IPS-15b (cell line): ENCODE measurements at regions not wholly inside any gene's neighbourhood (a gene's known extent, or its start where the extent isn't known, plus 50 kb on each side); places are given as distances from the start of the nearest gene placed in this dataset.

Experiments
- H3K27me3 ChIP-seq: one replicate; pipeline ENCODE4 v1.6.1; 2013; ENCODE audit warnings: low read length; ENCODE audit not compliant: control insufficient read depth, insufficient read depth
- H3K36me3 ChIP-seq: one replicate; pipeline ENCODE4 v1.6.1; 2013; ENCODE audit warnings: low read length; ENCODE audit not compliant: control insufficient read depth, insufficient read depth
- H3K4me1 ChIP-seq: one replicate; pipeline ENCODE4 v1.6.1; 2013; ENCODE audit warnings: mild to moderate bottlenecking, low read length; ENCODE audit not compliant: control insufficient read depth, insufficient read depth
- H3K4me3 ChIP-seq: one replicate; pipeline ENCODE4 v1.5.1; 2013; ENCODE audit warnings: low read depth, low read length
- H3K9ac ChIP-seq: one replicate; pipeline ENCODE4 v1.6.1; 2013; ENCODE audit warnings: low read depth, mild to moderate bottlenecking, low read length
- H3K9me3 ChIP-seq: one replicate; pipeline ENCODE4 v1.6.1; 2013; ENCODE audit warnings: mild to moderate bottlenecking, low read length; ENCODE audit not compliant: control insufficient read depth, insufficient read depth

DNA sequence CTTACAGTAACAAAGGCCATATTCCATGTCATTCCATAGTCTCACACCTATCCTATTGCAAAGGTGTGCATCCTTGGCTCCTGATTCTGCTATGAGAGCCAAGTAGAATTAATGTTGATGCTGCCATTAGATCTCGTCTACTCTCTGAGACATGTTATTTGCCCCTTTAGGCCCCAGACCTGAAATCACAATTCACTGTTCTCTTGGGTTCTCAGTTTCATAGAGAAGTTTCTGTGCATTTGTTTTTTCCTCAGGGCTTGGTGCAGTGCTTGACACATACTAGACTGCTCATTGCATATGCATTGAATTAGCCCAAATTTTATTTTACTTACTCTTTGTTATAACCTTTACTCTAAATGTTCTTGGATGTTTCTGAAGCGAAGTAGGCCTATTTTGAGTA, 265.7 kb downstream of the JRKL start:
- no peaks in the 10 kb centered on the region for H3K4me1 ChIP-seq

DNA sequence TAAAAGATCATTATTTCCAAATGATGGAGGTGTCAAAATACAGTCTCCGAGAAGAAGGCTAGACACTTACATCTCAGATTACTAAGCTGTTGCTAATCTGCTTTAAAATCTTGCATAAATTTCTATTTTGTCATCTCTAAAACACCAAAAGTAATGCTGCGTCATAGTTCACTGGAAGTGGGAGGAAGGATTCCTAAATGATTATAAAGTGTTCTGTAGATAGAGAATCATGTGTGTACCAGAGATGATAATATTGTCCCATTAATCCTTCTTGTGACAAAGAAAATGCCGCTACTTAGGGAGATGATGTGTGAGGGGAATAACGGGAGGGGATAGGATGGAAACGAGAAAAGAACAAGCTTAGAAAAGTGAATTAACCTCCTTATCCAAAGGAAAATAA, 268.6 kb downstream of the JRKL start:
- no peaks in the 10 kb centered on the region for H3K9me3 ChIP-seq
- no peaks in the 10 kb centered on the region for H3K36me3 ChIP-seq
- no peak overlapping the region for H3K9ac ChIP-seq
- no peak overlapping the region for H3K4me3 ChIP-seq
- no peaks in the 10 kb centered on the region for H3K4me1 ChIP-seq
- H3K27me3 ChIP-seq: no peaks in the 10 kb centered on the region

More for the DNA sequence above, 265.7 kb downstream of the JRKL start:
- Histone ChIP-seq H3K9me3 (no peaks in the 10 kb centered on the region), H3K36me3 (no peaks in the 10 kb centered on the region), H3K4me3 (no peak overlapping the region), H3K9ac (no peak overlapping the region), H3K27me3 (no peaks in the 10 kb centered on the region)

DNA sequence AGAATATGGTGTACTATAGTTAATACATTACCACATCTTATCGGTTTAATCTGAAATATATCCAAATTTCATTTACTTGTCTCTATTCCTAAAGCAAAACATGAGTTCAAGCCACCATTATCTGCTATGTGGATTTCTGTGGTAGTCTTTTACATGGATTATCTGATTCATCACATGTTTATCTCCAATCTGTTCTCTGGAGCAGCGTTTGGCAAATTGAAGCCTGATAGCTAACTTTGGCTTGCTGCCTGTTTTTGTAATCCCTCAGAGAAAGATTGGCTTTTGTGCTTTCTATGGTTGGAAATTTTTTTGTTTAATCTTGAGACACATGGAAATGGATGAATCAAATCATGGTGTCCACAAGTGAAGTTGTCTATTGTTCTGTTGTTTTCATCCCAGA, 274.3 kb downstream of the JRKL start:
- H3K4me1 ChIP-seq: no peaks in the 10 kb centered on the region
- no peak overlapping the region for H3K4me3 ChIP-seq
- H3K27me3 ChIP-seq: no peaks in the 10 kb centered on the region
- H3K9me3 ChIP-seq: no peaks in the 10 kb centered on the region
- H3K9ac ChIP-seq: no peak overlapping the region
- H3K36me3 ChIP-seq: no peaks in the 10 kb centered on the region

DNA sequence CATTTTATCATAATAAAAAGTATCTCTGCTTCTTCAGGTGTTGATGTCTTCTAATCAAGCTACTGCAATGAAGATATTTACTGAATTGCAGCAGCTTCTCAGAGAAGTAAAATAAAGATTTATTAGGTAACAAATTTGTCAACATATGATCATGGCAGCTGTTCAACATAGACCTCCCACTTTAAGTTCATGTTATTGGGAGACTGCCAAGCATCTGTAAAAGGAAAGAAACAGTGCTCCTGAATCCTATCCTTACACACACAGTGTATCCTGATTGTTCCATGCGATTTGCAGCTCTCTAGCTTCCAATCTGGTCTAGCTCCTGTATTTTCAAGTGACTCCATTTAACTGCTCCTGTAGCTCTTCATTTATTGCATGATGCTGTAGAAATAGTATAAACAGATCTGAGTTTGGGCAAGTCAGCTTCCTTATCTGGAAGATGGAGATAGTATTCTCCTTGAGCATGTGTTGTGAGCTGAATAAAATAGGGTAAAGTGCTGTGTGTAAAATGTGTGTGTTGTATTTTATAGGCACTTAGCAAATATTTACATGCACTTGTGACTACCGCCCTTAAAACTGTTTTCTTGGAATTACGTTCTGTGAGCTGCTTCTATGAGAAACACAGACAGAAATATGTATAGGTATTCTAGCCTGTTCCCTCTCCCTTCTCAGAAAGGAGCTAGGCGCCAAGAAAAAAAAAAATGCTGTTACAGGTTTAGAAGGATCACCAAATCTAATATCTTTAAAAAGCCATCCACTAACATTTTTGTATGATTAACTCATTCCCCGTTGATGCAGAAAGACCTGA, 290.6 kb downstream of the JRKL start:
- Histone ChIP-seq H3K27me3 (no peaks in the 10 kb centered on the region), H3K9ac (no peak overlapping the region)

DNA sequence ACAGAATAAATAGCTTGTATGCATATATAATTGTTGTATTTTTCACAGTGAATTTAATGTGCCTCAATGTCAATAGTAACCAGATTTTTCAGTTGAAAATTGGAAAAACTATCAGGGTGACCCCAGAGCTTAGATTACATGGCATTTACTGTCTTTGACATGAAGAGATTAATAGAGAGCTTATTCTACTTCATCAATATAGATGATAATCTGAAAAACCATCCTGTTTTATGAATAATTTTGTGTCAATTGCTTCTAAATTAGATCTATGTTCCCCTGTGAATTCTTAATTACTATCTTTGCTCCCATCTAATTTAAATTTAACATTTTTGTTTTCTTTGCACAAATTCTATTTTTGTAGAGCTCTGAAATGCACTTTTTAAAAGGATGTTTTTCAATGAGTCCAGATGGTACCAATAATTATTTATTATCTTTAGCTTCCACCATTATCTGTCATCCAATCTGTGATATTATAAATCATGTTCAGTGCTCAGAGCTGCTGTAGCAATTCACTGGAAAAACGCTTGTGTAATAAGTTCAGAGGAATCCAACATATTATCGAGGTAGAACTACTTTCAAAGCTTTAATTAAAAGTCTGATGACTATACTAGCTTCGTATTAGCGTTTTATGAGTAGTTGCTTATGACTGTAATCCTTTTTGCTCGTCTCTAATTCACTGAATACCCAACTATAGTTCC, 291.4 kb downstream of the JRKL start:
- H3K27me3 ChIP-seq: no peaks in the 10 kb centered on the region
- no peak overlapping the region for H3K4me3 ChIP-seq

More for the DNA sequence above, 290.6 kb downstream of the JRKL start:
- H3K9me3 ChIP-seq: no peaks in the 10 kb centered on the region
- H3K4me3 ChIP-seq: no peak overlapping the region
- H3K36me3 ChIP-seq: no peaks in the 10 kb centered on the region
- peaks cover 12% of the 10 kb centered on the region for H3K4me1 ChIP-seq

DNA sequence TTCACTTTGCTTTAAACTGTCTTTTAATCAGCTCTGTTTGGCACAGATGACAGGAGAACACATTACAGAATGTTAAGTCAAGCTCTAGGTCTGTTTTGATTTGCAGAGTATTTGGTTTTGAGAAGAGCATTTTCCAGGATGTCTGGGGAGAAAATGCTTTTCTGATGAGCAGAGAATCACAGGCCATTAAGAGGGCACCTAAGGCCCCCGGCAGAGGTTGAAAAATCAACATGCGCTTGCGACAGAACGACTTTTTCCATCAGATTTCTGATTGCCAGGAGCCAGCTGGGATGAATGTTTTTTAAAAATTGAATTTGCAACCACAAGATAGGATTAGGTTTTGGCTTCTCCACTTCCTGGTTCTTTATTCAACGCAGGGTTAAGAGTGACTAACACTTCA, 304.5 kb downstream of the JRKL start:
- Histone ChIP-seq H3K9ac (no peak overlapping the region), H3K27me3 (peaks cover 49% of the 10 kb centered on the region), H3K4me3 (no peak overlapping the region)

More for the DNA sequence above, 291.4 kb downstream of the JRKL start:
- H3K4me1 ChIP-seq: peaks cover 12% of the 10 kb centered on the region
- no peaks in the 10 kb centered on the region for H3K36me3 ChIP-seq
- no peaks in the 10 kb centered on the region for H3K9me3 ChIP-seq
- no peak overlapping the region for H3K9ac ChIP-seq

DNA sequence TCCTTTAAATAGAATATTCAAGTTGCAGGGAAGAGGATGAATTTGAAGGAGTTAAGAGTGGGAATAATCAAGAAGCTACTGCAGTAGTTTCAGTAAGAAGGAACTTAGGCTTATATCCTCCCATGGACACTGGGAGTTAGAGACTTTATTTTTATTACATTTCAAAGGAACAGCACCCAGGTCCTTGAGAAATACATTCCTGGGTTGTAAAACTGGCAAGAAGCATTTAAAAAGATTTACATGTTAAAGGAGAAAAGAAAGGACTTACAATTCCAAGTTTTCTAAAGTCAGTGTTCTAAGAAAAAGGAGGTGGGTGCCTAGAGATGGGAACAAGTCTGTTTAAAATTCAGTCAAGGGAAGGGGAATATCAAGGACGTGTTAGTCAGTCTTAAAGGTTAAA, 306.9 kb downstream of the JRKL start:
- no peaks in the 10 kb centered on the region for H3K4me1 ChIP-seq
- no peak overlapping the region for H3K4me3 ChIP-seq
- peaks cover 55% of the 10 kb centered on the region for H3K27me3 ChIP-seq
- H3K36me3 ChIP-seq: no peaks in the 10 kb centered on the region
- H3K9me3 ChIP-seq: no peaks in the 10 kb centered on the region
- H3K9ac ChIP-seq: no peak overlapping the region

More for the DNA sequence above, 304.5 kb downstream of the JRKL start:
- Histone ChIP-seq H3K9me3 (no peaks in the 10 kb centered on the region), H3K4me1 (no peaks in the 10 kb centered on the region), H3K36me3 (no peaks in the 10 kb centered on the region)

DNA sequence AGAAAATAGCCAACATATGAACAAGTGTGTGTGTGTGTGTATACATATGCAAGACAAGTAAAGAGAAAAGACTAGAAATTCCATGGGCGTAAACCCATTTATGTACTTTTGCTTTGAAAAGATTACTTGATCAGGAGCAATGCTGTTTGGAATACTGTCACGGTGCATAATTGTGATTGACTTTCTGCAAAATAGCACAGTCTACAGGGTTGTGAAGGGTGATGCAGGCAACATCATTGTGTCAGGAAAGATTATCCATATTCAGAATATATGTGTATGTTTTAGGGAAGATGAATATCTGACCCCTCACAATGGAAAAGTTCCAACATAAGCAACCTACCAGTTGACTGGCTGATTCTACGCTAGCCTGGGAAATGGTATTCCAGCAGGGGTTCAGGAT, 307.7 kb downstream of the JRKL start:
- Histone ChIP-seq H3K9me3 (no peaks in the 10 kb centered on the region), H3K4me3 (no peak overlapping the region), H3K9ac (no peak overlapping the region), H3K27me3 (peaks cover 55% of the 10 kb centered on the region), H3K4me1 (no peaks in the 10 kb centered on the region), H3K36me3 (no peaks in the 10 kb centered on the region)

DNA sequence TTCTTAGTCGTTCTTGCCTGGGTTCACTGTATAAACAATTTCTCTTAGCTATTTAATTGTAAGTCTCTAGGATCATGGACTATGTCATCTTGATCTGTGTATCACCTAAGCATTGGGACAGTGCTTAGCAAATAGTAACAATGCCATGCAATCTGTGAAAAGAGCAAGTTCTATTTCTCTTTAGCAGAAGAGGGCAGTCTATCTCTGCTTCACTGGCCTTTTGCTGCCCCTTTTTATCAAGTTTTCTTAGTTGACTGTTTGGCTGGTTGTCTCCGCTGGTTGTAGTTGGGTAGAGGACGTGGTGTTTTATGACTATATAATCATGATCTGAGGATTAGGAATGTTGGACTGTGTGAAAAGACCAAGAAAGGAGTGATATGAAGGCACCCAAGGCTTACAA, 315.0 kb downstream of the JRKL start:
- Histone ChIP-seq H3K36me3 (no peaks in the 10 kb centered on the region), H3K9ac (no peak overlapping the region), H3K9me3 (no peaks in the 10 kb centered on the region), H3K4me1 (no peaks in the 10 kb centered on the region), H3K4me3 (no peak overlapping the region), H3K27me3 (peaks cover 5% of the 10 kb centered on the region)

DNA sequence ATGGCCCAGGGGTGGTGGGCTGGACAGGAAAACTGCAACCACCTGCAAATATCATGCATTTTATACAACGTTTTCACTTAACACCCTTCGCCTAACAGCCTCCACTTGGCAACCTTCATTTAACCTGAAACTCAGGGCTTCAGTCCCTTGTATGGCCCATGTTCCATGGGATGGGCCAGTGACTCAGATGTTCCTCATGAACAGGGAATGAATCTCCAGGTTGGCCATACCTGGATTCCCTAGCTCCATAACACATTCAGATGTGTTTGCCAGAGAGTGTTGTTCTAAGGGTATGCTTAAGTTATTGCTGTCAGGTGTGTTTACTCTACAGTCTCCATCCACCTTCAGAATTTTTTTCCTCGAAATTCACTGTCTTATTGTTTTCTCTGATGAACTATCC, 316.9 kb downstream of the JRKL start:
- H3K27me3 ChIP-seq: no peaks in the 10 kb centered on the region
- H3K9me3 ChIP-seq: no peaks in the 10 kb centered on the region

DNA sequence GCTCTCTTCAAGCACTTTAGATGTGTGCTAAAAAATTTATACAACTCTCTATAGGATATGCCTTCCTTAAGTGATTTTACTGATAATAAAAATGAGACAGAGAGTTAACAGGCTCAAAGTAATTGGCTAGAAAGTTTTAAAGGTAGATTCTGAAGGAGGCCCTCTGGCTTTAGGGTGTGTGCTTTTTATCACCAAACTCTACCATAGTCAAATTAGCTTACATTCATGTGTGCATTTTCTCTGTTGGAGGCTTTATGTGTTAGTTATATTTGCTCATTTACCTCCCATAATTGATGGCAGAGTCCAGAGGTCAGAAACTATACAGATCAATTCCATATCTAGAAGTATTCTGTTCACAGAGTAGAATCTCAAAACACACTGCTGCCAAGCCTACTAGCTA, 317.5 kb downstream of the JRKL start:
- H3K27me3 ChIP-seq: no peaks in the 10 kb centered on the region
- H3K36me3 ChIP-seq: no peaks in the 10 kb centered on the region
- no peaks in the 10 kb centered on the region for H3K4me1 ChIP-seq
- no peak overlapping the region for H3K4me3 ChIP-seq
- no peak overlapping the region for H3K9ac ChIP-seq
- H3K9me3 ChIP-seq: no peaks in the 10 kb centered on the region

More for the DNA sequence above, 316.9 kb downstream of the JRKL start:
- Histone ChIP-seq H3K9ac (no peak overlapping the region), H3K4me1 (no peaks in the 10 kb centered on the region), H3K36me3 (no peaks in the 10 kb centered on the region), H3K4me3 (no peak overlapping the region)
